TTC549 (cell line): ENCODE measurements at regions not wholly inside any gene's neighbourhood (a gene's known extent, or its start where the extent isn't known, plus 50 kb on each side); places are given as distances from the start of the nearest gene placed in this dataset.

ENCODE experiments used
- FAIRE-seq: peaks from 2 replicates; lab custom pipeline; 2012; peaks lifted over from hg19 to GRCh38; lab: Jason Lieb, UNC

- no peak for FAIRE-seq
Measured at GRCh38 chr12:90303771-90304170, 595.1 kb upstream of the ATP2B1 start.

- FAIRE-seq, result no peak
Measured at GRCh38 chr12:90301561-90302133, 593.0 kb upstream of the ATP2B1 start.

DNA sequence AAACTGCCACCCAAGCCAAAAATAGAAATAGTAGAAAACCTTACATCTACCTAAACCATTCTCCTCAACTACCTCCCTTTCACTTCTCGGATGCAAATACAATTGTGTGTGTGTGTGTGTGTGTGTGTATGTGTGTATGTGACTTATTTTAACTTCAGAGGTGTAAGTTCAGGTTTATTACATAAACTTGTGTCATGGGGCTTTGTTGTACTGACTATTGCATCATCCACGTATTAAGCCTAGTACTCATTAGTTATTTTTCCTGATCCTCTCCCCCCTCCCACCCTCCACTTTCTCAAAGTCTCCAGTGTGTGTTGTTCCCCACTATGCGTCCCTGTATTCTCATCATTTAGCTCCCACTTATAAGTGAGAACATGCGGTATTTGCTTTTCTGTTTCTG, 592.5 kb upstream of the ATP2B1 start:
- no peak for FAIRE-seq

- no peak for FAIRE-seq
Measured at GRCh38 chr12:90299666-90300065, 591.0 kb upstream of the ATP2B1 start.

DNA sequence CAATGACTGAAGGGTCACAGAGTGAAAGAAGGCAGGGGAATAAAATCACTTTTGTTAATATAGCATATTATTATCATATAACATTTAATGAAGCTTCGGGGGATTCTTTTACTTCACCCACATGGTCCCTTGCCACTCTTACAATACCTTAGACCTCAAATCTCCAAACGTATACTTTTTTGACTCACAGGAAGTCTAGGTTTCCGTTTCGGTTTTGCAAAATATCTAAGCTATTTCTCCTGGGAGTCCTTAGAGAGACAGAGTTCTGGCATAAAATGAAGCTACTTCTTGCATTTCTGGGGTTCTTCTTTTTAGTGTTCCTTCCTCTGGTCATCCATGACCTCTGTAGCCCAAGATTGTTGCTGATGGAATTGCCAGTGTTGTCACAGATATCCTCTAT, 590.5 kb upstream of the ATP2B1 start:
- FAIRE-seq, result no peak

DNA sequence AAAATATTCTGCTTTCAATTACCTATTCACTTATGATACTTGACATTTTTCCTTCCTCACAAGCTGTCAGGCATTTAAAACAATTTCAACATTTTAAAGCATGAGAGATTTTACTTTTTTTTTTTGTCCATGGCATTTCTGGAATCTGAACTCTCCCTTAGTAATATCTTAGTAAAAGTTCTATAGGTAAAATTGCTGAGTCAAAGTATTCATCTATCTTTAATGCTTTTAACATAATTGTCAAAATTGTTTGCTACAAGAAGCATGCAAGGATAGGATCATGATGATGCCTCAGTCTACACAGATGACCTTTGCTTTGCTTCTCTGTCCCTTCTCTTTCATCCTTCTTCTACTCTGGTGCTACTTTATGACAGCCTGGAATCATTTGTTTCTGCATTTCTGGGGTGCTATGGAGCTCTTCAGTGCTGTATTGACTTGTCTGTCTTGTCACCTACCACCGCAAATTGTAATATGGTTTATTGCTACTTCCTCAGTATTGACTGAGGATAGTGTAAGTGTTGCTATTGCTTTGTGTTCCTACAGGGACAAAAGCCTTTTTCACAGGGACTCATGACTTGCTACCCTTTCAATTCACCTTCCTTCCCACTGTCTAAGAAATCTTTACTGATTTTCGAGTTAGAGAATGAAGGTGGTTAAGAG, 589.8 kb upstream of the ATP2B1 start:
- FAIRE-seq, result no peak

DNA sequence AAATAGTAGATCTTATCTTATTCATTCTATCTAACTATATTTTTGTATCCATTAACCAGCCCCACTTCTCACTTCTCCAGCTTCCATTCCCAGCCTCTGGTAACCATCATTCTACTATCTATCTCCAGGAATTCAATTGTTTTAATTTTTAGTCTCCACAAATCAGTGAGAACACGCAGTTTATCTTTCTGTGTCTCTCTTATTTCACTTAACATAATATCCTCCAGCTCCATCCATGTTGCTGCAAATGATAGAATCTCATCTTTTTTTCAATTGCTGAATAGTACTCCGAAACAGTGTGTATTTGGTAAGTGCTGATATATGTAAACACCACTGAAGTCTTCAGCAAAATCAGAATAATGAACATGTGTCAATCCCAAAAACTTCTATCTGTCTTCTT, 587.2 kb upstream of the ATP2B1 start:
- no peak for FAIRE-seq

- no peak for FAIRE-seq
Measured at GRCh38 chr12:90292183-90292582, 583.5 kb upstream of the ATP2B1 start.

- FAIRE-seq, result no peak
Measured at GRCh38 chr12:90290980-90291975, 582.6 kb upstream of the ATP2B1 start.

DNA sequence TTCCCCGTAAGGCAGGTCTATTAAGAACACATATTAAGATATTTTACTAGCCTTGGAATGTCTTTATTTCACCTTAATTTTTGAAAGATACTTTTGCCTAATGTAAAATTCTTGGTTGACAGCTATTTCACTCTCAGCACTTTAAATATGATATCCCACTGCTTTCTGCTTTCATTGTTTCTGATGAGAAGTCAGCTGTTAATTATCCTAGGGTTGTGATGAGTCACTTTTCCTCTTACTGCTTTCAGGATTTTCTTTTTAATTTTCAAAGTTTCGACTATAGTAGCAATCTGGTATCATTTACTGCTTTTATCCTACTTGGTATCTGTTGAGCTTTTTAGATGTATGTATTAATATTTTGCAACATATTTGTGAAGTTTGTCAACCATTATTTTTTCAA, 578.9 kb upstream of the ATP2B1 start:
- FAIRE-seq, result peak; percentile 34

- no peak for FAIRE-seq
Measured at GRCh38 chr12:90281154-90281868, 572.7 kb upstream of the ATP2B1 start.

DNA sequence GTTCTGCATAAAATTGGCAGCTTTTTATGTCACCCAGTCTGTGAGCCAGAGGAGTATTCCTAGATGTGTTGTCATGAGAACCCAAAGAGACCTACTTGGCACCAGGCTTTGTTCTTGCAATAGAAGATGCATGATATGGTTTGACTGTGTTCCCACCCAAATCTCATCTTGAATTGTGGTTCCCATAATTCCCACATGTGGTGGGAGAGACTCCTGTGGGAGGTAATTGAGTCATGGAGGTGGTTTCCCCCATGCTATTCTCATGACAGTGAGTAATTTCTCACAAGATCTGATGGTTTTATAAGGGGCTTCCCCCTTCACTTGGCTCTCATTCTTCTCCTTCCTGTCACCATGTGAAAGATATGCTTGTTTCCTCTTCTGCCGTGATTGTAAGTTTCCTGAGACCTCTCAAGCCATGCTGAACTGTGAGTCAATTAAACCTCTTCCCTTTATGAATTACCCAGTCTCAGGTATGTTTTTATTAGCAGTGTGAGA, 572.0 kb upstream of the ATP2B1 start:
- no peak for FAIRE-seq

- no peak for FAIRE-seq
Measured at GRCh38 chr12:90280033-90280432, 571.4 kb upstream of the ATP2B1 start.

GRCh38 chr12:90275088-90275487, 566.5 kb upstream of the ATP2B1 start:
- FAIRE-seq, result no peak

DNA sequence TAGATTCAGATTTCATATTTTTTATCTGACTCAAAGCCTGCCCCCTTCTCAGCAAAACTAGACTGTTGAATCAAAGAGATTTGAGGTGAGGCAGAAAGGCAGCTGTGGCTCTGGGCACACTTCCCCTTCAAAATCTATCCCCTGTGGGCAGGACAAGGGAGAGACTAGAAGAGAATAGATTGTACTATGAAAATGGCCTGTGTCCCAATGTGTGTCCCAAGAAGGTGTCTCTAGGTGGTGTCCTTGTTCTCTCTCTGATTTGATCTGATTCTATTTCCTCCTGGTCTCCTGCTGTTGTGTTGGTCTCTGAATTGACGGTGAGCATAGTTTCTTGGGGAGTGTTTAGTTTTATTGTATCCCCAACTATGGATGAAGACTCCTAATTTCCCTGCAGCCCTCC, 565.8 kb upstream of the ATP2B1 start:
- FAIRE-seq, result no peak

DNA sequence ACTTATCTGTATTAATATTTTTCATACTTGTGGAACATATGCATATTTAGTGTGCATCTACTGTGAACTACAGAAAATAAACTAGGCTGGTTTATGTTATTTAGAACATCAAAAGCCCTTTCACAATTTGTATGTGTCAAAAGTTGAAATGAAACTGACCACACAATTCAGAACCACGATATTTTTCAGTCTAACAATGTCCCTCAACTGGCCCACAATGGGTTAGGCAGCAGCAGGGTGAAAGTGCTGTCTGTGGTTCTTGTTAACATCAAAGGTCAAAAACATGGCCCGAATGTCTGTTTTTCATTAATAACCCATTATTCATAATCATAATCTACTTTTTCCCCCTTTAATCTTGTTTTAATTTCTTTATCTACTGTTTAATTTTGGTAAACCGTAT, 559.9 kb upstream of the ATP2B1 start:
- FAIRE-seq, result no peak

- FAIRE-seq, result no peak
Measured at GRCh38 chr12:90262251-90262650, 553.6 kb upstream of the ATP2B1 start.

DNA sequence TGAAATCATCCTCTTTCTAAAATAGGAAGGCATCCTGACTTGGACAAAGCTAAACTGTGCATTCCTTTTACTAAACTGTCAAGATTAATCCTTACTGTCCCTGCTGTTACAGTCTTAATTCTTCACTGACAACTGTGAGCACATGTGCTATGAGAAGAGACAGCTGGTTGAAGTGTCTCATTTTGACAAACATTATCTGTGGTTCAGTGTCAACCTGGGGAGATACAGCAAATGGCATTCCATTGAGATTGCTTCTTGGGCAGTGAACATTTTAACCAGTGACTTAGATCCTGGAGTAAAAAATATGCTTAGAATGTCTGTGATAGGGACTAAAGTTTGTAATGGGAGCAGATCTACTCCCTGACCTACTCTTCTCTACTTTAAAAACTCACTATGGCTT, 552.6 kb upstream of the ATP2B1 start:
- no peak for FAIRE-seq

- FAIRE-seq, result no peak
Measured at GRCh38 chr12:90260136-90260535, 551.5 kb upstream of the ATP2B1 start.

GRCh38 chr12:90257927-90258624, 549.4 kb upstream of the ATP2B1 start:
- no peak for FAIRE-seq

GRCh38 chr12:90254796-90255195, 546.2 kb upstream of the ATP2B1 start:
- FAIRE-seq, result no peak

DNA sequence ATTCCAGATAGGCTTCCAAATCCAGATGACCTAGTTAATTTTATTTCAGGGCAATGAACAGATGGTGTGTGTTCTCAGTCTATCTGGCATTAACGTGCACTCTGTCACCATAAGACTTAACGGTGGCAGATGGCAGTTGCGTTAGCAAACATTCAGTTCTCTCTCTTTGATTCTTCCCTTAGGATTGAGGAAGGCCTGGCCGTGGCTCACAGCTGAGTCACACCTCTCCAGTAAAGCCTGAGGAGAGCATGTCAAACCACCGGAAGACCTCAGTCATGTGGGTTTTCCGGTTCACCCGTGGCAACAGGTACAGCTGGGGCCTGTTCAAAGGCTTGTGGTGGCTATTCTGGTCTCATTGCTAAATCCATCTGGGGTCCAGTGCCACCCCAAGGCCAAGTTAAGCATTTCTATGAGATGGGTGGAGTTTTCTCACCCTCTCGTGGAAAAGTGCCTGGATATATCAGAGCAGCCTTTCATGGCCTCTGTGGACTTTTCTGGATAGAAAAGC, 545.1 kb upstream of the ATP2B1 start:
- FAIRE-seq, result no peak
